ENCODE measurements at regions not wholly inside any gene's neighbourhood (a gene's known extent, or its start where the extent isn't known, plus 50 kb on each side); places are given as distances from the start of the nearest gene placed in this dataset.
A peak's percentile ranks its signal among the peaks of the same experiment; 100 is the strongest.

DNA sequence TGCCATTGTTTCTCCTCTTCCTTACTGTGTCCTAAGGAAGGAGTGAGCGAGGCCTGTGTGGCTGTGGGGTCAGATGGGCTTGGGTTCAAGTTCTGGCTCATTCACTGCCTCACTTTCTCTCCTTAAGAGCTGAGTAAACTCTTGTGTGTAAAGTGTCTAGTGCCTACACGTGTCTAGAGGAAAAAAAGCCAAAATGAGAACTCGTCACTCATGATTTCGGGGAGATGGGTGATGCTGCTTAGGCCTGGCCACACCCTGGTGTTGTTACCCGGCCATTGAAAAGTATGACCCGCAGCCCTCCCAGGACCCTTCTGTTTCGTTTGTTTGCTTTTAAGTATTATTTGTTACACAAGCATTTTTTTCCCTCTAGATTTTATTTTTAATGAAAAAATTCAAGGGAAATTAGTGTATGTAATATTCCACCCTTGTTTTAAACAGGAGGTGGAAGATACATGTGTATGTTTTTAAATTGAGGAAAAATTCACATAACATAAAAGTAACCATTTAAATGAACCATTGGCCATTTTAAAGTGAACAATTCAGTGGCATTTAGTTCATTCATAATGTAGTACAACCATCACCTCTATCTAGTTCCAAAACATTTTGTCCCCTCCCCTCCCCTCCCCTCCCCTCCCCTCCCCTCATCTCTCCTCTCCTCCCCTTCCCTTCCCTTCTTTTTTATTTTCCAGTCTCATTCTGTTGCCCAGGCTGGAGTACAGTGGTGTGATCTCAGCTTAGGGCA is 71.0 kb downstream of the CEBPB start:
- ATAC-seq (no peak), DNase-seq (no peak)
- H3K4me1 Mint-ChIP-seq: peaks cover 15 to 27% of the 10 kb centered on the region in 2 donors
- H3K36me3 Mint-ChIP-seq: no peaks in the 10 kb centered on the region
- no peak overlapping the region for H3K4me3 Mint-ChIP-seq
- no peak overlapping the region for H3K27ac ChIP-seq (ENCODE audit: low read length)
- intact Hi-C loops (cut with micrococcal nuclease): no loop called here
- 88% methylated on average over 5 of the region's 7 CpGs for WGBS (ENCODE audit: insufficient coverage)
- H3K27me3 ChIP-seq (ENCODE audit: control insufficient read depth, insufficient read depth, low read length): no peaks in the 10 kb centered on the region
- H3K36me3 ChIP-seq (ENCODE audit: control insufficient read depth, insufficient read depth, low read length): no peaks in the 10 kb centered on the region
- H3K4me3 ChIP-seq (ENCODE audit: low read length): no peak overlapping the region
- peaks cover 0 to 16% of the 10 kb centered on the region in 2 donors for H3K27me3 Mint-ChIP-seq (ENCODE audit: low read depth in 2 of 2)
- H3K27ac Mint-ChIP-seq: peak overlapping the region in 1 of 2 donors; percentile 39
- peaks cover 24% of the 10 kb centered on the region for H3K4me1 ChIP-seq (ENCODE audit: control insufficient read depth, insufficient read depth, low read length)
- TF ChIP-seq, protein P1, sequence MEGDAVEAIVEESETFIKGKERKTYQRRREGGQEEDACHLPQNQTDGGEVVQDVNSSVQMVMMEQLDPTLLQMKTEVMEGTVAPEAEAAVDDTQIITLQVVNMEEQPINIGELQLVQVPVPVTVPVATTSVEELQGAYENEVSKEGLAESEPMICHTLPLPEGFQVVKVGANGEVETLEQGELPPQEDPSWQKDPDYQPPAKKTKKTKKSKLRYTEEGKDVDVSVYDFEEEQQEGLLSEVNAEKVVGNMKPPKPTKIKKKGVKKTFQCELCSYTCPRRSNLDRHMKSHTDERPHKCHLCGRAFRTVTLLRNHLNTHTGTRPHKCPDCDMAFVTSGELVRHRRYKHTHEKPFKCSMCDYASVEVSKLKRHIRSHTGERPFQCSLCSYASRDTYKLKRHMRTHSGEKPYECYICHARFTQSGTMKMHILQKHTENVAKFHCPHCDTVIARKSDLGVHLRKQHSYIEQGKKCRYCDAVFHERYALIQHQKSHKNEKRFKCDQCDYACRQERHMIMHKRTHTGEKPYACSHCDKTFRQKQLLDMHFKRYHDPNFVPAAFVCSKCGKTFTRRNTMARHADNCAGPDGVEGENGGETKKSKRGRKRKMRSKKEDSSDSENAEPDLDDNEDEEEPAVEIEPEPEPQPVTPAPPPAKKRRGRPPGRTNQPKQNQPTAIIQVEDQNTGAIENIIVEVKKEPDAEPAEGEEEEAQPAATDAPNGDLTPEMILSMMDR (IDR thresholded peaks at IDR 0.05): no peak
- no peaks in the 10 kb centered on the region for H3K9me3 Mint-ChIP-seq
- no peaks in the 10 kb centered on the region for H3K9me3 ChIP-seq (ENCODE audit: control insufficient read depth, insufficient read depth, low read length)

DNA sequence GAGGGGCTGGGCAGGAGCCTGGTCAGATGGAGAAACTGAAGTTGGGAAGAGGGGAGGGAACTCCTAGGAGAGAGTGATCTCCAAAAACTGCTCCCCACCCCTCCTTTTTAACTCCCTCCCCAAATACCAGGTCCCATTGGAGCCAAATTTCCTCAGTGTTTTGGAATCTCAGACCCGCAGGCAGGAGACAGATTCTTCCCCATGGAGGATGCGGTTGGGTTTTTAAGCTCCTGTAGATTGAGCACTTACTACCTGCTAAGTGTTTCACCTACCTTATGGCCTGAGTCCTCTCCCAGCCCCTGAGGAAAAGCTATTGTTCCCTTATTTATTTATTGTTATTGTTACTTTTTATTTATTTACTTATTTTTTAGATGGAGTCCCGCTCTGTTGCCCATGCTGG is 73.2 kb downstream of the CEBPB start:
- H3K36me3 ChIP-seq (ENCODE audit: control insufficient read depth, insufficient read depth, low read length): no peaks in the 10 kb centered on the region
- Mint-ChIP-seq H3K36me3 (no peaks in the 10 kb centered on the region), H3K27me3 (ENCODE audit: low read depth in 2 of 2) (peaks cover 0 to 6% of the 10 kb centered on the region in 2 donors), H3K4me1 (peaks cover 15 to 27% of the 10 kb centered on the region in 2 donors), H3K27ac (no peak overlapping the region), H3K4me3 (no peak overlapping the region), H3K9me3 (no peaks in the 10 kb centered on the region)
- H3K4me1 ChIP-seq (ENCODE audit: control insufficient read depth, insufficient read depth, low read length): peaks cover 22% of the 10 kb centered on the region
- TF ChIP-seq, protein P1 (IDR thresholded peaks at IDR 0.05): no peak
- 95% methylated on average over 3 of the region's 3 CpGs for WGBS (ENCODE audit: insufficient coverage)
- DNase-seq: no peak
- no peak for ATAC-seq
- no peak overlapping the region for H3K27ac ChIP-seq (ENCODE audit: low read length)
- no peaks in the 10 kb centered on the region for H3K27me3 ChIP-seq (ENCODE audit: control insufficient read depth, insufficient read depth, low read length)
- no peak overlapping the region for H3K4me3 ChIP-seq (ENCODE audit: low read length)
- intact Hi-C loops (cut with micrococcal nuclease): no loop called here
- H3K9me3 ChIP-seq (ENCODE audit: control insufficient read depth, insufficient read depth, low read length): no peaks in the 10 kb centered on the region

DNA sequence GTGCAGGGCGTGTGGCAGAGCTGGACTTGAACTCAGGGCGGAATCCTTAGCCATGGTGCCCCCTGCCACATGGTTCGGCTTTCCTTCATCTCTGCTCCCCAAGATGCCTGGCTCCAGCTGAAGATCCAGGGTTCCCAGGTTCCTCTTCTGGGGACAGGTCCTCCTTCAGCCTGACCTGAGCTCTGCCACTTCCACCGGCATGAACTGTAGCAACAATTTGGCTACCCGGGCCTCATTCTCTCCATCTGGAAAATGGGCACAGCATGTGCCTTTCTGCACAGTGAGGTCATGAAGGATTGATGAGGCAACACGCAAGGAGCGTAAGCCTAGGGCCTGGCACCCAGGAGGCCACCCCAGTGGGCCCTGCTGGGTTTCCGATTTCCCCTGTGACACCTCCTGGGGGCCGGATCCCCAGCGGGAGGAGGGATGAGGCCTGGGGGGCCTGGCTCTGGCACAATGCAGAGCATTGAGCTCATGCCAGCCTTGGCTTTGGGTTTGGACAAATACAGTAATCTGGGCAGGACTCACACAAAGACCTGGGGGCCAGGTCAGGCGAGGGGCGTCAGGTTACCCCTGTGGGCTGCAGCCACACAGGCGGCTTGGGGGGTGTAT is 74.0 kb downstream of the CEBPB start:
- Mint-ChIP-seq H3K36me3 (no peaks in the 10 kb centered on the region), H3K9me3 (no peaks in the 10 kb centered on the region), H3K4me1 (peaks cover 15 to 25% of the 10 kb centered on the region in 2 donors), H3K27ac (no peak overlapping the region), H3K27me3 (ENCODE audit: low read depth in 2 of 2) (peaks cover 0 to 8% of the 10 kb centered on the region in 2 donors), H3K4me3 (no peak overlapping the region)
- DNase-seq: no peak
- no peak for ATAC-seq
- WGBS (ENCODE audit: insufficient coverage): 95% methylated on average over 13 of the region's 13 CpGs
- Histone ChIP-seq H3K4me3 (ENCODE audit: low read length) (no peak overlapping the region), H3K27me3 (ENCODE audit: control insufficient read depth, insufficient read depth, low read length) (no peaks in the 10 kb centered on the region), H3K36me3 (ENCODE audit: control insufficient read depth, insufficient read depth, low read length) (no peaks in the 10 kb centered on the region), H3K4me1 (ENCODE audit: control insufficient read depth, insufficient read depth, low read length) (peaks cover 15% of the 10 kb centered on the region), H3K27ac (ENCODE audit: low read length) (no peak overlapping the region), H3K9me3 (ENCODE audit: control insufficient read depth, insufficient read depth, low read length) (no peaks in the 10 kb centered on the region)
- TF ChIP-seq, protein P1 (IDR thresholded peaks at IDR 0.05): no peak
- intact Hi-C loops (cut with micrococcal nuclease): no loop called here
